T1000 (cell line): ENCODE measurements at regions not wholly inside any gene's neighbourhood (a gene's known extent, or its start where the extent isn't known, plus 50 kb on each side); places are given as distances from the start of the nearest gene placed in this dataset.
"Not testable (repeated sequence)": the region's sequence is repeated elsewhere in the genome, so short reads cannot be mapped to it uniquely, and the experiment has no call there.

Experiments used
- DNase-seq: peaks from one replicate; lab custom pipeline; 2025; ENCODE audit warnings: mixed read lengths; lab: John Stamatoyannopoulos, UW

- DNase-seq = no peak
Measured at GRCh38 chr1:95668165-95668564, 434.2 kb downstream of the RWDD3 start.

- not testable (repeated sequence) for DNase-seq
Measured at GRCh38 chr1:95669638-95670037, 435.6 kb downstream of the RWDD3 start.

GRCh38 chr1:95671098-95671497, 437.1 kb downstream of the RWDD3 start:
- no peak for DNase-seq

GRCh38 chr1:95679262-95679661, 445.3 kb downstream of the RWDD3 start:
- no peak for DNase-seq

GRCh38 chr1:95685081-95685480, 451.1 kb downstream of the RWDD3 start:
- no peak for DNase-seq

GRCh38 chr1:95686217-95686616, 452.2 kb downstream of the RWDD3 start:
- DNase-seq = no peak

GRCh38 chr1:95699149-95699953, 465.3 kb downstream of the RWDD3 start:
- no peak for DNase-seq

- no peak for DNase-seq
Measured at GRCh38 chr1:95701450-95702173, 467.6 kb downstream of the RWDD3 start.

GRCh38 chr1:95703046-95703445, 469.0 kb downstream of the RWDD3 start:
- DNase-seq = no peak

GRCh38 chr1:95716097-95716496, 482.1 kb downstream of the RWDD3 start:
- DNase-seq = no peak

- no peak for DNase-seq
Measured at GRCh38 chr1:95716550-95716949, 482.5 kb downstream of the RWDD3 start.

- no peak for DNase-seq
Measured at GRCh38 chr1:95723346-95723745, 489.3 kb downstream of the RWDD3 start.

- no peak for DNase-seq
Measured at GRCh38 chr1:95728841-95729240, 494.8 kb downstream of the RWDD3 start.

GRCh38 chr1:95730986-95731385, 497.0 kb downstream of the RWDD3 start:
- peak; percentile 23 for DNase-seq

GRCh38 chr1:95731466-95731865, 497.5 kb downstream of the RWDD3 start:
- DNase-seq = no peak

GRCh38 chr1:95733031-95733430, 499.0 kb downstream of the RWDD3 start:
- no peak for DNase-seq

- no peak for DNase-seq
Measured at GRCh38 chr1:95733671-95734070, 499.7 kb downstream of the RWDD3 start.

GRCh38 chr1:95734560-95734959, 500.6 kb downstream of the RWDD3 start:
- no peak for DNase-seq

- peak; percentile 89 for DNase-seq
Measured at GRCh38 chr1:95742591-95743089, 508.6 kb downstream of the RWDD3 start.

GRCh38 chr1:95744731-95745130, 510.7 kb downstream of the RWDD3 start:
- DNase-seq = no peak

- no peak for DNase-seq
Measured at GRCh38 chr1:95752515-95753381, 518.7 kb downstream of the RWDD3 start.

- DNase-seq = no peak
Measured at GRCh38 chr1:95753382-95754016, 519.5 kb downstream of the RWDD3 start.
